ENCODE measurements at regions not wholly inside any gene's neighbourhood (a gene's known extent, or its start where the extent isn't known, plus 50 kb on each side); places are given as distances from the start of the nearest gene placed in this dataset.

GRCh38 chr6:164926686-164927085 is 382.7 kb downstream of the C6orf118 start (continued):
- TF ChIP-seq TSHZ2 (CRISPR knock-in tag; IDR thresholded peaks at IDR 0.05) (no peak), ZFP30 (CRISPR knock-in tag; IDR thresholded peaks at IDR 0.05) (no peak), ZNF8 (CRISPR knock-in tag; IDR thresholded peaks at IDR 0.05) (no peak), TOX (CRISPR knock-in tag; IDR thresholded peaks at IDR 0.05; ENCODE audit: borderline replicate concordance) (no peak)

GRCh38 chr6:164925681-164926530 is 383.5 kb downstream of the C6orf118 start:
- no peak for TF ChIP-seq POU6F1 (CRISPR knock-in tag; IDR thresholded peaks at IDR 0.05; ENCODE audit: borderline replicate concordance, low read depth)
- no peak for TF ChIP-seq RARB (CRISPR knock-in tag; IDR thresholded peaks at IDR 0.05)
- TF ChIP-seq TOX (CRISPR knock-in tag; IDR thresholded peaks at IDR 0.05; ENCODE audit: borderline replicate concordance), result no peak
- TF ChIP-seq BACH2 (CRISPR knock-in tag; IDR thresholded peaks at IDR 0.05; ENCODE audit: borderline replicate concordance), result no peak
- no peak for TF ChIP-seq ZNF8 (CRISPR knock-in tag; IDR thresholded peaks at IDR 0.05)
- TF ChIP-seq ZFP30 (CRISPR knock-in tag; IDR thresholded peaks at IDR 0.05), result no peak
- ATAC-seq, result no peak

DNA sequence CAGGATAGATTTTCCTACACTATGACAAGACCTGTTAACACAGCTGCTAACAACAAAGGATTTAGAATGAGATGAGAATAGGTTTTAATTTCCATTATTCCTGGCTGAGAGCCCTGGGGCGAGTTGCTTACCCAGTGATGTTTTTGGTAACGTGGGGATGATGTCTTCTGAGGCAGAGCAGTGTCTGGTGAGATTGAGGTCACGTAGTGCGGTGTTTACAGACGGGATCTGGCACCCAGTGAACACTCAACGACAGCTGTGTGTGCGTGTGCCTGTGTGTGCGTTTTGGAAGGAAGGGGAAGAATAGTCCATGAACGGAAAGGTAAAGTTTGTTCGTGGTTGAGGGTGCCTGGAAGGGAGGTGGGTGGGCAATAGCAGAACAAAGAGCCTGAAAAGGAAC is 384.7 kb downstream of the C6orf118 start:
- TF ChIP-seq RARB (CRISPR knock-in tag; IDR thresholded peaks at IDR 0.05), result no peak
- no peak for TF ChIP-seq ZFP3 (CRISPR knock-in tag; IDR thresholded peaks at IDR 0.05)
- TF ChIP-seq CSRNP3 (CRISPR knock-in tag; IDR thresholded peaks at IDR 0.05), result no peak
- no peak for TF ChIP-seq BACH2 (CRISPR knock-in tag; IDR thresholded peaks at IDR 0.05; ENCODE audit: borderline replicate concordance)
- TF ChIP-seq TCF4 (CRISPR knock-in tag; IDR thresholded peaks at IDR 0.05; ENCODE audit: borderline replicate concordance), result no peak
- TF ChIP-seq ZC3H10 (CRISPR knock-in tag; IDR thresholded peaks at IDR 0.05), result no peak
- no peak for TF ChIP-seq ARNTL (CRISPR knock-in tag; IDR thresholded peaks at IDR 0.05; ENCODE audit: borderline replicate concordance, low read depth)
- TF ChIP-seq POU6F1 (CRISPR knock-in tag; IDR thresholded peaks at IDR 0.05; ENCODE audit: borderline replicate concordance, low read depth), result no peak
- no peak for TF ChIP-seq GLIS3 (CRISPR knock-in tag; IDR thresholded peaks at IDR 0.05)
- TF ChIP-seq SNAI2 (CRISPR knock-in tag; IDR thresholded peaks at IDR 0.05), result no peak
- no peak for TF ChIP-seq ESRRG (CRISPR knock-in tag; IDR thresholded peaks at IDR 0.05)
- no peak for TF ChIP-seq TOX (CRISPR knock-in tag; IDR thresholded peaks at IDR 0.05; ENCODE audit: borderline replicate concordance)
- TF ChIP-seq CREB5 (CRISPR knock-in tag; IDR thresholded peaks at IDR 0.05; ENCODE audit: low read depth), result no peak
- TF ChIP-seq ZNF70 (CRISPR knock-in tag; IDR thresholded peaks at IDR 0.05), result no peak
- no peak for TF ChIP-seq ISL1 (CRISPR knock-in tag; IDR thresholded peaks at IDR 0.05)
- TF ChIP-seq TSHZ2 (CRISPR knock-in tag; IDR thresholded peaks at IDR 0.05), result no peak
- TF ChIP-seq ZNF565 (CRISPR knock-in tag; conservative IDR thresholded peaks at IDR 0.05; ENCODE audit: low read depth), result no peak
- TF ChIP-seq, protein P1, sequence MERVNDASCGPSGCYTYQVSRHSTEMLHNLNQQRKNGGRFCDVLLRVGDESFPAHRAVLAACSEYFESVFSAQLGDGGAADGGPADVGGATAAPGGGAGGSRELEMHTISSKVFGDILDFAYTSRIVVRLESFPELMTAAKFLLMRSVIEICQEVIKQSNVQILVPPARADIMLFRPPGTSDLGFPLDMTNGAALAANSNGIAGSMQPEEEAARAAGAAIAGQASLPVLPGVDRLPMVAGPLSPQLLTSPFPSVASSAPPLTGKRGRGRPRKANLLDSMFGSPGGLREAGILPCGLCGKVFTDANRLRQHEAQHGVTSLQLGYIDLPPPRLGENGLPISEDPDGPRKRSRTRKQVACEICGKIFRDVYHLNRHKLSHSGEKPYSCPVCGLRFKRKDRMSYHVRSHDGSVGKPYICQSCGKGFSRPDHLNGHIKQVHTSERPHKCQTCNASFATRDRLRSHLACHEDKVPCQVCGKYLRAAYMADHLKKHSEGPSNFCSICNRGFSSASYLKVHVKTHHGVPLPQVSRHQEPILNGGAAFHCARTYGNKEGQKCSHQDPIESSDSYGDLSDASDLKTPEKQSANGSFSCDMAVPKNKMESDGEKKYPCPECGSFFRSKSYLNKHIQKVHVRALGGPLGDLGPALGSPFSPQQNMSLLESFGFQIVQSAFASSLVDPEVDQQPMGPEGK (CRISPR knock-in tag; IDR thresholded peaks at IDR 0.05; ENCODE audit: borderline replicate concordance), result no peak
- no peak for TF ChIP-seq CSDC2 (CRISPR knock-in tag; IDR thresholded peaks at IDR 0.05)
- no peak for TF ChIP-seq PPARA (CRISPR knock-in tag; IDR thresholded peaks at IDR 0.05; ENCODE audit: borderline replicate concordance)
- ATAC-seq, result no peak

All from SK-N-SH treated with all-trans-retinoic acid at 6 μM for 48 hours (cell line).